Neural progenitor cell (in vitro differentiated cells): ENCODE measurements at regions not wholly inside any gene's neighbourhood (a gene's known extent, or its start where the extent isn't known, plus 50 kb on each side); places are given as distances from the start of the nearest gene placed in this dataset.

Experiments
- DNase-seq: peaks from one replicate; pipeline ENCODE4 v3.0.0-alpha.2; 2016; ENCODE audit warnings: low spot score
- H2AFZ ChIP-seq: fragments of 200-600 bp; sonication (generic); replicated peaks from 2 replicates; pipeline ENCODE4 v1.6.1; 2016; ENCODE audit warnings: antibody characterized with exemption
- H3F3A ChIP-seq: fragments of 200-600 bp; sonication (generic); 2 replicates; pipeline ENCODE4 v1.6.1; 2016; ENCODE audit warnings: antibody characterized with exemption, low read depth
- H3K27ac ChIP-seq: fragments of 200-600 bp; sonication (generic); 2 replicates; pipeline ENCODE4 v1.5.1; 2016; ENCODE audit warnings: mild to moderate bottlenecking
- H3K27me3 ChIP-seq: fragments of 200-600 bp; sonication (generic); 2 replicates; pipeline ENCODE4 v1.6.1; 2016; ENCODE audit warnings: mild to moderate bottlenecking, moderate library complexity
- H3K36me3 ChIP-seq: fragments of 200-600 bp; sonication (generic); 2 replicates; pipeline ENCODE4 v1.5.1; 2016
- H3K4me1 ChIP-seq: fragments of 200-600 bp; sonication (generic); 2 replicates; pipeline ENCODE4 v1.6.1; 2016; ENCODE audit warnings: mixed run types
- H3K4me2 ChIP-seq: fragments of 200-600 bp; sonication (generic); 2 replicates; pipeline ENCODE4 v1.6.1; 2016
- H3K4me3 ChIP-seq: fragments of 200-600 bp; sonication (generic); 2 replicates; pipeline ENCODE4 v1.5.1; 2016
- H3K79me2 ChIP-seq: fragments of 200-600 bp; sonication (generic); 2 replicates; pipeline ENCODE4 v1.6.1; 2016; ENCODE audit warnings: low read depth
- H3K9ac ChIP-seq: fragments of 200-600 bp; sonication (generic); 2 replicates; pipeline ENCODE4 v1.6.1; 2016
- H3K9me3 ChIP-seq: fragments of 200-600 bp; sonication (generic); 2 replicates; pipeline ENCODE4 v1.5.1; 2016; ENCODE audit warnings: low read depth
- H4K20me1 ChIP-seq: fragments of 200-600 bp; sonication (generic); 2 replicates; pipeline ENCODE4 v1.6.1; 2016; ENCODE audit warnings: low read depth
- H3K27ac Mint-ChIP-seq: 3 replicates; pipeline ENCODE4 v1.8.0; 2021; ENCODE audit warnings: mixed read lengths
- H3K27me3 Mint-ChIP-seq: 2 replicates; pipeline ENCODE4 v1.8.0; 2022; ENCODE audit warnings: low read depth, mild to moderate bottlenecking, inconsistent platforms, moderate library complexity, mixed read lengths; ENCODE audit not compliant: insufficient read depth
- H3K36me3 Mint-ChIP-seq: 3 replicates; pipeline ENCODE4 v1.8.0; 2021; ENCODE audit warnings: mixed read lengths
- H3K4me1 Mint-ChIP-seq: 3 replicates; pipeline ENCODE4 v1.8.0; 2021; ENCODE audit warnings: mixed read lengths
- H3K4me3 Mint-ChIP-seq: 3 replicates; pipeline ENCODE4 v1.8.0; 2021; ENCODE audit warnings: mild to moderate bottlenecking, moderate library complexity, mixed read lengths
- H3K9me3 Mint-ChIP-seq: 3 replicates; pipeline ENCODE4 v1.8.0; 2020; ENCODE audit warnings: mixed read lengths
- EZH2 ChIP-seq: fragments of 200-600 bp; sonication (generic); IDR thresholded peaks from 2 replicates; pipeline ENCODE4 v1.6.1; 2017; ENCODE audit warnings: antibody characterized with exemption, mild to moderate bottlenecking, moderate library complexity
- EZH2phosphoT487 ChIP-seq: fragments of 200-600 bp; sonication (generic); IDR thresholded peaks from 2 replicates; pipeline ENCODE4 v1.6.1; 2017; ENCODE audit warnings: antibody characterized with exemption
- TF ChIP-seq, protein P1 (sequence below): fragments of 200-600 bp; sonication (generic); IDR thresholded peaks from 2 replicates; pipeline ENCODE4 v1.5.1; 2017; ENCODE audit warnings: antibody characterized with exemption, mild to moderate bottlenecking

DNA sequence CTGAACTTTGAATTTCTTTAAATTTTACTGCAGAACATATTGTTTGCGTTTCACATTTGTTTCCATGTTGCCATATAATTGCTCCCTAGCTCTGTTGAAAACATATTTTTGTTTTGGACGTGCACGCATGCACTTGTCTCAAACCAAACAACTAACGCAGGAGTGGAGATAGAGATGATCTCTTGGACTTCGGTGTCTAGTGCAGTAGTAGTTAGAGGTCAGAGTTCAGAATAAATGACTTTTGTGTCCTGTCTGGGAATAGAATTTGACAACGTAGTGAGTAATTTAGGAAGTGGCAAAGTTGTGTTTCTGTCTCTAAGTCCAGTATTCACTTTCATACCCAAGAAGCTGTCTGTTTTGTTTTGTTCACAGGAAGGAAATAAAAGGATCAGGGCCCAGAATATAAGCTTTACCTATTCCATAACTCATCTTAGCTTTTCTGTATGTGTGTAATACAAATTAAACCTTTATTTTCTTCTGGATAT is 173.8 kb downstream of the AEBP2 start:
- H3K27me3 ChIP-seq = no peaks in the 10 kb centered on the region
- no peak for DNase-seq
- no peaks in the 10 kb centered on the region for H3K36me3 ChIP-seq
- H4K20me1 ChIP-seq = no peaks in the 10 kb centered on the region
- Mint-ChIP-seq H3K4me1 (no peaks in the 10 kb centered on the region), H3K9me3 (peaks cover 10% of the 10 kb centered on the region), H3K36me3 (no peaks in the 10 kb centered on the region), H3K4me3 (no peak overlapping the region), H3K27ac (no peak overlapping the region), H3K27me3 (no peaks in the 10 kb centered on the region)
- H3K79me2 ChIP-seq = no peaks in the 10 kb centered on the region
- no peak overlapping the region for H3K4me3 ChIP-seq
- H3K9me3 ChIP-seq = no peaks in the 10 kb centered on the region
- no peak overlapping the region for H2AFZ ChIP-seq
- no peak overlapping the region for H3K4me2 ChIP-seq
- H3K9ac ChIP-seq = no peak overlapping the region
- H3F3A ChIP-seq = no peaks in the 10 kb centered on the region
- TF ChIP-seq EZH2 = no peak
- TF ChIP-seq EZH2phosphoT487 = no peak
- TF ChIP-seq, protein P1, sequence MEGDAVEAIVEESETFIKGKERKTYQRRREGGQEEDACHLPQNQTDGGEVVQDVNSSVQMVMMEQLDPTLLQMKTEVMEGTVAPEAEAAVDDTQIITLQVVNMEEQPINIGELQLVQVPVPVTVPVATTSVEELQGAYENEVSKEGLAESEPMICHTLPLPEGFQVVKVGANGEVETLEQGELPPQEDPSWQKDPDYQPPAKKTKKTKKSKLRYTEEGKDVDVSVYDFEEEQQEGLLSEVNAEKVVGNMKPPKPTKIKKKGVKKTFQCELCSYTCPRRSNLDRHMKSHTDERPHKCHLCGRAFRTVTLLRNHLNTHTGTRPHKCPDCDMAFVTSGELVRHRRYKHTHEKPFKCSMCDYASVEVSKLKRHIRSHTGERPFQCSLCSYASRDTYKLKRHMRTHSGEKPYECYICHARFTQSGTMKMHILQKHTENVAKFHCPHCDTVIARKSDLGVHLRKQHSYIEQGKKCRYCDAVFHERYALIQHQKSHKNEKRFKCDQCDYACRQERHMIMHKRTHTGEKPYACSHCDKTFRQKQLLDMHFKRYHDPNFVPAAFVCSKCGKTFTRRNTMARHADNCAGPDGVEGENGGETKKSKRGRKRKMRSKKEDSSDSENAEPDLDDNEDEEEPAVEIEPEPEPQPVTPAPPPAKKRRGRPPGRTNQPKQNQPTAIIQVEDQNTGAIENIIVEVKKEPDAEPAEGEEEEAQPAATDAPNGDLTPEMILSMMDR = no peak
- H3K4me1 ChIP-seq = no peaks in the 10 kb centered on the region
- no peak overlapping the region for H3K27ac ChIP-seq

GRCh38 chr12:19614601-19615383 is 175.5 kb downstream of the AEBP2 start:
- no peaks in the 10 kb centered on the region for H3K4me1 ChIP-seq
- no peak for TF ChIP-seq EZH2phosphoT487
- TF ChIP-seq, protein P1 = no peak
- TF ChIP-seq EZH2 = no peak

DNA sequence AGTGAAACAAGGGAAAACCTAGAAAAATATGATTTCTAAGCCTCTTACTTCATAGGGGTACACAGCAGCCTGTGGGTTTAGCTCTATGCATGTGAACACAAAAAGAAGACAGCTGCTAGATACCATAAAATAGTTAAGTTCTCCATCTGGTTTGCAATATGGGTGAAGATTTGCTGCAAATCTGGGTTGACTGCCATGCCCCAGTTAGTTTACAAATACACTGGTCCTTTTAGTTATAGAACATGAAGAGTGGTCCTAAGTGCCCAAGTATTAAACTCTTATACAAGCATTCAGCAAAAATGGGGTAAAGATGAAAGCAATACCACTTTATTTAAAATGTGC is 176.1 kb downstream of the AEBP2 start:
- no peak overlapping the region for H3K4me3 Mint-ChIP-seq
- H3K27me3 Mint-ChIP-seq = no peaks in the 10 kb centered on the region
- Histone ChIP-seq H2AFZ (no peak overlapping the region), H3K27me3 (no peaks in the 10 kb centered on the region), H3K4me1 (no peaks in the 10 kb centered on the region), H3K9ac (no peak overlapping the region), H3K4me3 (no peak overlapping the region), H3F3A (no peaks in the 10 kb centered on the region), H3K27ac (no peak overlapping the region), H3K4me2 (no peak overlapping the region), H3K36me3 (no peaks in the 10 kb centered on the region), H4K20me1 (no peaks in the 10 kb centered on the region), H3K9me3 (no peaks in the 10 kb centered on the region), H3K79me2 (no peaks in the 10 kb centered on the region)
- H3K36me3 Mint-ChIP-seq = no peaks in the 10 kb centered on the region
- H3K27ac Mint-ChIP-seq = no peak overlapping the region
- DNase-seq = no peak
- peaks cover 10% of the 10 kb centered on the region for H3K9me3 Mint-ChIP-seq
- TF ChIP-seq EZH2phosphoT487 = no peak
- H3K4me1 Mint-ChIP-seq = no peaks in the 10 kb centered on the region

More at GRCh38 chr12:19614601-19615383, 175.5 kb downstream of the AEBP2 start:
- Mint-ChIP-seq H3K36me3 (no peaks in the 10 kb centered on the region), H3K4me3 (no peak overlapping the region), H3K4me1 (no peaks in the 10 kb centered on the region), H3K9me3 (peaks cover 10% of the 10 kb centered on the region), H3K27me3 (no peaks in the 10 kb centered on the region), H3K27ac (no peak overlapping the region)
- H3F3A ChIP-seq = no peaks in the 10 kb centered on the region
- DNase-seq = no peak
- H3K9ac ChIP-seq = no peak overlapping the region
- H3K27ac ChIP-seq = no peak overlapping the region
- H3K9me3 ChIP-seq = no peaks in the 10 kb centered on the region
- H3K79me2 ChIP-seq = no peaks in the 10 kb centered on the region
- H3K4me3 ChIP-seq = no peak overlapping the region
- H3K27me3 ChIP-seq = no peaks in the 10 kb centered on the region
- H3K36me3 ChIP-seq = no peaks in the 10 kb centered on the region
- no peak overlapping the region for H2AFZ ChIP-seq
- no peak overlapping the region for H3K4me2 ChIP-seq
- no peaks in the 10 kb centered on the region for H4K20me1 ChIP-seq

GRCh38 chr12:19616781-19617180 is 177.5 kb downstream of the AEBP2 start:
- TF ChIP-seq EZH2 = no peak
- TF ChIP-seq, protein P1 = no peak
- no peak for TF ChIP-seq EZH2phosphoT487
- Histone ChIP-seq H3K27me3 (no peaks in the 10 kb centered on the region), H3K27ac (no peak overlapping the region), H3K9me3 (no peaks in the 10 kb centered on the region), H3K79me2 (no peaks in the 10 kb centered on the region), H3K4me2 (no peak overlapping the region), H4K20me1 (no peaks in the 10 kb centered on the region), H3K4me1 (no peaks in the 10 kb centered on the region), H2AFZ (no peak overlapping the region), H3K9ac (no peak overlapping the region), H3F3A (no peaks in the 10 kb centered on the region), H3K36me3 (no peaks in the 10 kb centered on the region), H3K4me3 (no peak overlapping the region)
- Mint-ChIP-seq H3K27me3 (no peaks in the 10 kb centered on the region), H3K36me3 (no peaks in the 10 kb centered on the region), H3K4me1 (no peaks in the 10 kb centered on the region), H3K27ac (no peak overlapping the region), H3K4me3 (no peak overlapping the region), H3K9me3 (peaks cover 2% of the 10 kb centered on the region)
- DNase-seq = no peak
